Nephron progenitor cell (in vitro differentiated cells): ENCODE measurements at regions not wholly inside any gene's neighbourhood (a gene's known extent, or its start where the extent isn't known, plus 50 kb on each side); places are given as distances from the start of the nearest gene placed in this dataset.

Experiments
- DNase-seq: peaks from one replicate; pipeline ENCODE4 v3.0.0; 2021
- H3K27ac Mint-ChIP-seq: 2 replicates; pipeline ENCODE4 v1.8.0; 2021; ENCODE audit warnings: mild to moderate bottlenecking, moderate library complexity, mixed read lengths
- H3K27me3 Mint-ChIP-seq: 2 replicates; pipeline ENCODE4 v1.8.0; 2021; ENCODE audit warnings: mild to moderate bottlenecking, low read depth, mixed read lengths; ENCODE audit not compliant: poor library complexity
- H3K36me3 Mint-ChIP-seq: 2 replicates; pipeline ENCODE4 v1.8.0; 2021; ENCODE audit warnings: low read depth, mixed read lengths
- H3K4me1 Mint-ChIP-seq: 2 replicates; pipeline ENCODE4 v1.8.0; 2021; ENCODE audit warnings: mixed read lengths
- H3K4me3 Mint-ChIP-seq: 2 replicates; pipeline ENCODE4 v1.8.0; 2021; ENCODE audit warnings: mild to moderate bottlenecking, moderate library complexity, mixed read lengths
- H3K9me3 Mint-ChIP-seq: 2 replicates; pipeline ENCODE4 v1.8.0; 2021; ENCODE audit warnings: mild to moderate bottlenecking, moderate library complexity, mixed read lengths
- CTCF ChIP-seq: fragments of 200-600 bp; sonication (generic); IDR thresholded peaks from 2 replicates; pipeline ENCODE4 v1.5.0; 2021; ENCODE audit warnings: antibody characterized with exemption

- Mint-ChIP-seq H3K27me3 (peaks cover 3% of the 10 kb centered on the region), H3K36me3 (no peaks in the 10 kb centered on the region), H3K9me3 (no peaks in the 10 kb centered on the region), H3K4me1 (peaks cover 17% of the 10 kb centered on the region), H3K27ac (no peak overlapping the region), H3K4me3 (no peak overlapping the region)
- DNase-seq: no peak
- TF ChIP-seq CTCF: no peak
Measured at GRCh38 chr9:78573669-78574068, 276.7 kb downstream of the PSAT1 start.

- Mint-ChIP-seq H3K36me3 (no peaks in the 10 kb centered on the region), H3K4me3 (no peak overlapping the region)
Measured at GRCh38 chr9:78574354-78575045, 277.6 kb downstream of the PSAT1 start.

GRCh38 chr9:78575081-78575480 lies 278.2 kb downstream of the PSAT1 start:
- Mint-ChIP-seq H3K27me3 (peaks cover 3% of the 10 kb centered on the region), H3K27ac (no peak overlapping the region), H3K36me3 (no peaks in the 10 kb centered on the region), H3K9me3 (no peaks in the 10 kb centered on the region), H3K4me1 (peaks cover 17% of the 10 kb centered on the region), H3K4me3 (no peak overlapping the region)
- TF ChIP-seq CTCF: no peak
- no peak for DNase-seq

More at GRCh38 chr9:78574354-78575045, 277.6 kb downstream of the PSAT1 start:
- peaks cover 3% of the 10 kb centered on the region for H3K27me3 Mint-ChIP-seq
- no peaks in the 10 kb centered on the region for H3K9me3 Mint-ChIP-seq
- H3K27ac Mint-ChIP-seq: no peak overlapping the region
- TF ChIP-seq CTCF: no peak
- DNase-seq: no peak
- H3K4me1 Mint-ChIP-seq: peaks cover 17% of the 10 kb centered on the region

GRCh38 chr9:78575771-78576170 lies 278.8 kb downstream of the PSAT1 start:
- Mint-ChIP-seq H3K27me3 (peaks cover 3% of the 10 kb centered on the region), H3K27ac (no peak overlapping the region)

GRCh38 chr9:78577156-78577906 lies 280.4 kb downstream of the PSAT1 start:
- H3K27ac Mint-ChIP-seq: no peak overlapping the region
- peaks cover 3% of the 10 kb centered on the region for H3K27me3 Mint-ChIP-seq
- no peaks in the 10 kb centered on the region for H3K36me3 Mint-ChIP-seq
- no peak for TF ChIP-seq CTCF
- no peak overlapping the region for H3K4me3 Mint-ChIP-seq
- peaks cover 17% of the 10 kb centered on the region for H3K4me1 Mint-ChIP-seq
- no peak for DNase-seq
- no peaks in the 10 kb centered on the region for H3K9me3 Mint-ChIP-seq

More at GRCh38 chr9:78575771-78576170, 278.8 kb downstream of the PSAT1 start:
- H3K4me3 Mint-ChIP-seq: no peak overlapping the region
- TF ChIP-seq CTCF: no peak
- H3K36me3 Mint-ChIP-seq: no peaks in the 10 kb centered on the region
- DNase-seq: no peak
- no peaks in the 10 kb centered on the region for H3K9me3 Mint-ChIP-seq
- H3K4me1 Mint-ChIP-seq: peaks cover 17% of the 10 kb centered on the region
